Gastrocnemius medialis (tissue), 4 donors: ENCODE measurements at regions not wholly inside any gene's neighbourhood (a gene's known extent, or its start where the extent isn't known, plus 50 kb on each side); places are given as distances from the start of the nearest gene placed in this dataset.

Experiments used
- CTCF ChIP-seq, 5 experiments: fragments of 450-650 bp in 3 of 5; fragments of 200-600 bp in 2 of 5; sonication (generic) in 2 of 5; IDR thresholded peaks in 4 of 5; conservative IDR thresholded peaks in 1 of 5; 1 replicate in 4 of 5; 2 replicates in 1 of 5; pipeline ENCODE4 v1.5.1; 2016 to 2019; ENCODE audit warnings: antibody characterized with exemption in 5 of 5, mild to moderate bottlenecking in 3 of 5, moderate library complexity in 3 of 5
- POLR2A ChIP-seq, 2 donors: fragments of 450-650 bp; IDR thresholded peaks; one replicate each; pipeline ENCODE4 v1.6.1; 2017; ENCODE audit warnings: antibody characterized with exemption in 2 of 2, mild to moderate bottlenecking in 2 of 2, moderate library complexity in 2 of 2

- no peak for TF ChIP-seq CTCF (IDR thresholded peaks at IDR 0.05 in 4 of 5, conservative IDR thresholded peaks at IDR 0.05 in 1 of 5)
- no peak for TF ChIP-seq POLR2A (IDR thresholded peaks at IDR 0.05)
Observed at GRCh38 chr1:58966103-58966916, 182.5 kb upstream of the JUN start.
